ENCODE measurements at regions not wholly inside any gene's neighbourhood (a gene's known extent, or its start where the extent isn't known, plus 50 kb on each side); places are given as distances from the start of the nearest gene placed in this dataset.
"Not testable (repeated sequence)": the region's sequence is repeated elsewhere in the genome, so short reads cannot be mapped to it uniquely, and the experiment has no call there.

- H3K4me1 Mint-ChIP-seq (ENCODE audit: low read depth, unreplicated experiment), result no peaks in the 10 kb centered on the region
- no peak overlapping the region for H3K4me3 Mint-ChIP-seq (ENCODE audit: unreplicated experiment)
- Histone ChIP-seq H4K20me1 (ENCODE audit: insufficient read depth, low read length) (no peaks in the 10 kb centered on the region), H3K4me1 (ENCODE audit: insufficient read depth, low read length) (no peaks in the 10 kb centered on the region), H3K27me3 (ENCODE audit: insufficient read depth, low read length) (no peaks in the 10 kb centered on the region), H3K4me2 (ENCODE audit: low read length) (no peak overlapping the region), H3K4me3 (ENCODE audit: insufficient read depth, low read depth, low read length) (no peak overlapping the region), H3K9ac (ENCODE audit: low read length) (no peak overlapping the region), H3K36me3 (ENCODE audit: insufficient read depth, low read length) (no peaks in the 10 kb centered on the region), H3K27ac (ENCODE audit: low read depth, low read length) (no peak overlapping the region), H3K9me3 (ENCODE audit: insufficient read depth, low read depth, low read length) (no peaks in the 10 kb centered on the region), H3K79me2 (ENCODE audit: insufficient read depth, low read length) (no peaks in the 10 kb centered on the region), H2AFZ (ENCODE audit: low read depth, low read length) (no peak overlapping the region)
- DNase-seq (ENCODE audit: low read depth), result no peak
- H3K27me3 Mint-ChIP-seq (ENCODE audit: low read depth, unreplicated experiment), result no peaks in the 10 kb centered on the region
- no peak for TF ChIP-seq CTCF (IDR thresholded peaks at IDR 0.05; ENCODE audit: insufficient read depth, low read depth, low read length)
- TF ChIP-seq EZH2 (IDR thresholded peaks at IDR 0.05; ENCODE audit: insufficient read depth, low read length), result no peak
- H3K9me3 Mint-ChIP-seq (ENCODE audit: unreplicated experiment), result no peaks in the 10 kb centered on the region
- no peak overlapping the region for H3K27ac Mint-ChIP-seq (ENCODE audit: unreplicated experiment)
- H3K36me3 Mint-ChIP-seq (ENCODE audit: low read depth, unreplicated experiment), result no peaks in the 10 kb centered on the region
- FAIRE-seq, result no peak
Observed at GRCh38 chr10:85493703-85494102, 872.9 kb downstream of the GRID1 start.

- not testable (repeated sequence) for H3K27me3 Mint-ChIP-seq (ENCODE audit: low read depth, unreplicated experiment); H3K27me3 ChIP-seq (ENCODE audit: insufficient read depth, low read length)
Observed at GRCh38 chr10:85504641-85505040, 862.0 kb downstream of the GRID1 start.

GRCh38 chr10:85508159-85508558 lies 858.4 kb downstream of the GRID1 start:
- Histone ChIP-seq H3K4me1 (ENCODE audit: insufficient read depth, low read length) (no peaks in the 10 kb centered on the region), H4K20me1 (ENCODE audit: insufficient read depth, low read length) (no peaks in the 10 kb centered on the region), H3K27ac (ENCODE audit: low read depth, low read length) (no peak overlapping the region), H3K9me3 (ENCODE audit: insufficient read depth, low read depth, low read length) (no peaks in the 10 kb centered on the region), H3K9ac (ENCODE audit: low read length) (no peak overlapping the region), H3K4me2 (ENCODE audit: low read length) (no peak overlapping the region), H2AFZ (ENCODE audit: low read depth, low read length) (no peak overlapping the region), H3K4me3 (ENCODE audit: insufficient read depth, low read depth, low read length) (no peak overlapping the region), H3K79me2 (ENCODE audit: insufficient read depth, low read length) (no peaks in the 10 kb centered on the region), H3K27me3 (ENCODE audit: insufficient read depth, low read length) (no peaks in the 10 kb centered on the region), H3K36me3 (ENCODE audit: insufficient read depth, low read length) (no peaks in the 10 kb centered on the region)
- no peaks in the 10 kb centered on the region for H3K36me3 Mint-ChIP-seq (ENCODE audit: low read depth, unreplicated experiment)
- H3K4me3 Mint-ChIP-seq (ENCODE audit: unreplicated experiment), result no peak overlapping the region
- TF ChIP-seq EZH2 (IDR thresholded peaks at IDR 0.05; ENCODE audit: insufficient read depth, low read length), result no peak
- TF ChIP-seq CTCF (IDR thresholded peaks at IDR 0.05; ENCODE audit: insufficient read depth, low read depth, low read length), result no peak
- peaks cover 8% of the 10 kb centered on the region for H3K9me3 Mint-ChIP-seq (ENCODE audit: unreplicated experiment)
- H3K4me1 Mint-ChIP-seq (ENCODE audit: low read depth, unreplicated experiment), result no peaks in the 10 kb centered on the region
- no peak overlapping the region for H3K27ac Mint-ChIP-seq (ENCODE audit: unreplicated experiment)
- no peak for DNase-seq (ENCODE audit: low read depth)
- H3K27me3 Mint-ChIP-seq (ENCODE audit: low read depth, unreplicated experiment), result no peaks in the 10 kb centered on the region
- FAIRE-seq, result no peak

More at GRCh38 chr10:85504641-85505040, 862.0 kb downstream of the GRID1 start:
- H3K36me3 Mint-ChIP-seq (ENCODE audit: low read depth, unreplicated experiment); H3K9me3 Mint-ChIP-seq (ENCODE audit: unreplicated experiment); H3K36me3 ChIP-seq (ENCODE audit: insufficient read depth, low read length); H3K4me3 Mint-ChIP-seq (ENCODE audit: unreplicated experiment); FAIRE-seq; H3K27ac ChIP-seq (ENCODE audit: low read depth, low read length); DNase-seq (ENCODE audit: low read depth); H4K20me1 ChIP-seq (ENCODE audit: insufficient read depth, low read length); H3K4me2 ChIP-seq (ENCODE audit: low read length); H3K4me1 Mint-ChIP-seq (ENCODE audit: low read depth, unreplicated experiment); H3K27ac Mint-ChIP-seq (ENCODE audit: unreplicated experiment); H3K4me3 ChIP-seq (ENCODE audit: insufficient read depth, low read depth, low read length); H2AFZ ChIP-seq (ENCODE audit: low read depth, low read length); H3K79me2 ChIP-seq (ENCODE audit: insufficient read depth, low read length); H3K4me1 ChIP-seq (ENCODE audit: insufficient read depth, low read length); H3K9me3 ChIP-seq (ENCODE audit: insufficient read depth, low read depth, low read length); H3K9ac ChIP-seq (ENCODE audit: low read length): not testable (repeated sequence)
